Fibroblast of the conjunctiva (primary cell): ENCODE measurements at regions not wholly inside any gene's neighbourhood (a gene's known extent, or its start where the extent isn't known, plus 50 kb on each side); places are given as distances from the start of the nearest gene placed in this dataset.
"Not testable (repeated sequence)": the region's sequence is repeated elsewhere in the genome, so short reads cannot be mapped to it uniquely, and the experiment has no call there.

Experiments
- DNase-seq: peaks from one replicate; pipeline ENCODE4 v3.0.0-alpha.2; 2010; ENCODE audit warnings: low read depth

DNA sequence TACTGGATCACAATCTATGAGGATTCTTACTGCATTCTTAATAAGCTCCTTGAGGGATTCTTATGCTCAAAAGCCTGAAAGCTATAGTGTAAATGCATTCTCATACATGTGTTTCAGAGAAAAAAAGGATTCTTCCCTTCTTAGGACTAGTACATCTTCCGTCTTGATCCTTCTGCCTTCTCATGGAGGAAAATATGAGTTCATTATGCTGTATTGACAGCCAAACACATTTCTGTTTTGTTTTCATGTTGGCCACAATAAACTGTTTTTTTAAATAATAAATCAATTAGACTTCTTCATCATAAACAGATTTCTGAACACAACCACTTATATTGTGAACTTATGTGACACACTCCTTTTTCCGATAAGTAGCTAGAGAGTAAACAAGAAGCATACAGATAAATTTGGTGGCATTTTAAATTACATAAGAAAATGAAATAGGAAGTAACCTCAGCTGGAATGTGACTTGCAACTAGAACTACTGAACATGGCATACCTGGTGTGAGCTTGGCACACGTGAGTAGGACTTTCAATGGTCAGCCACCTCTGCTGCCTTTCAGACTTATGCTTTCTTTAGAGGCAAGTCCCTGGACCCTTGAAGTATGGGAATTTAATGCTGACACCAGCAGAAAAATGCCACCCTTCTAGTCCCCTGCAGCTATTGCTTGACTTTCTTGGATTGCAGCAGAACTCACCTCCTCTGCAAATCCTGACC, 350.4 kb downstream of the BCKDHB start:
- DNase-seq, result no peak

DNA sequence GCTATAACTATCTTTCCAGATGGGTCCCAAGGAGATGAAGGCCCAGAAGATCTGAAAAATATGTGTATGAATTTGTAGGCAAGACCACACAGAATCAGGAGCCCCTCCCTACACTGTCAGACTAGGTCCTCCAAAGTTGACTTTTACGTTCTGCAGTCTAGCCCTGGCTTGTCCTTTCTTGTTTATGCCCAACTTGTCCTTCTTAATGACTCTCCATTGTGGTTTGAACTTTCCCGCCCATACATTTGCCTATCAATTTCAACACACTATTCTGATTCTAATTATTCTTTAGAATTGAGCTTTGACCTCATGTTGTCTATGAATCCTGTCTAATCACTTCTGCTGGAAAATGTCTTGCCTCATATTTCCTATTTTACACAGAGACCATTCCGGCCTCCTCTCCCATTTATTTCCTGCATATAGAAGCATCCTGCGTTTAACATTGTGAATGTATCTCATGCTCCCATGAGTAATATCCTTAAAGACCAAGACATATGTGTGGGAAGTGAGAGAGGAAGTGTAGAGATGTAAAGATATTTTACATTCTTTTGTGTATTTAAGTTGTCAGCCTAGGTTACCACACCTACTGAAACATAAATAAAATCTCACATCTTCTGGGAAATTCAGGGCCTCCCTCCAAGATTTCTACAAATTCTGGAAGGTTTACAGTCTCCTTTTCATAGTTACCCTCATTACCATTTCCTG, 348.3 kb downstream of the BCKDHB start:
- DNase-seq, result no peak

DNA sequence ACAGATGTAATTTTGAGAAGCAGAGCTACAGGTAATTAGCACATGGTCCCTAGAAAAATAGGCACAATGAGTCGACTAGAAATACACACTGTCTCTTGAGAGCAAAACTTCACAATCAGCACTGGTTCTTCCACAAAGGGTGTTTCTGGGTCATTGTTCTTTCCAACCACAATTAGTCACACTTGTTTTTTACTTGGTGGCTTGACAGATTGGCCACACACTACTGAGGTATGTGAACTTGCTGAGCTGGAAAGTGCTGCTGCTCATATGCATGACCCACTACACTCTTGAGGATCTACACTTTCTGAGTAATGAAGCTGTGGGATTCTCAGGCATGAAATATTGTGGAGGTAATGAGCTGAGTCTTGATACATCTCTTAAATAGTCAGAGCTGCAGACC, 347.7 kb downstream of the BCKDHB start:
- peak; percentile 38 for DNase-seq

DNA sequence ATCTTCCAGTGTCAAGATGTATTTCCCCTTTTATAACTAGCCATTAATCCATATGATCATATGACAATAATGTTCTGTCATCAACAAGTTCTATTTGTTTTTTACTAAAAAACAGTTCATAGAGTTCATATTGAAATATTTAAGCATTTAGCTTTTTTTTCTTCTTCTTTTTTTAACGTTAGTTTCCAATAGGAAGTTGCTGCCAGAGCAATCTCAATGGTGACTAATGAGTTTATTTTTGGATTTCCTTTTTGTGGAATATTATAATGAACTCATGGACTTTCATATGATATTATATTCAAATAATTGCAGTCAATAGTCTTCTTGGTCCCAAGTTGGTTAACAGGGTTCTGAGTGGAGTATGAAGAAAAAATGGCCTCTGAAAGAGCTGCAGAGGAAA, 343.3 kb downstream of the BCKDHB start:
- no peak for DNase-seq

DNA sequence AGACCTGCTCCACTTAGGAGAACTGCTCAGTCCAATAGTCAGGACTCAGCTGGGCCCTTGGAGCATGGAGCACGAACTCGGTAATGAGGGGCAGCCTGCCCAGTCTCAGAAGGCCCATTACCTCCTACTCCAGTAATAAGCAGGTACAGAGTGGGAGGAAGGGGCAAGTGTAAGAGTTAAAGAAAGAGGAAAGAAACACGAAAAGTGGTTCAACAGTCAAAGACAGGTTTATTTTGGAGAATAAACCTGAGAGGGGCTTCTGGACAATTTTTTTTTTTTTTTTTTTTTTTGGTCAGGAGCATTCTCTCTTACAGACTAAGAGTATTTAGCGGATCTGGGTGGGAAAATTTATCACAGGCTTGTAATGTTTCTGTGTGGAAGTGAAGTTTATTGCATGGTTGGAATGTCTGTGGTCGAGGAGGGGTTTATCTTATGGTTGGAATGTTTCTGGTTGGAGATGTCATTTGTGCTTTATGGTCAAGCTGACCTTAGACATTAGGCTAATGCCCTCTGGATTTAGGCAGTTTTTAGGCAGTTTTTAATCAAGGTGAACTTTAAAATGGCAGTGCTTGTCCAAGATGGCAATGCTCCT, 340.1 kb downstream of the BCKDHB start:
- no peak for DNase-seq

DNA sequence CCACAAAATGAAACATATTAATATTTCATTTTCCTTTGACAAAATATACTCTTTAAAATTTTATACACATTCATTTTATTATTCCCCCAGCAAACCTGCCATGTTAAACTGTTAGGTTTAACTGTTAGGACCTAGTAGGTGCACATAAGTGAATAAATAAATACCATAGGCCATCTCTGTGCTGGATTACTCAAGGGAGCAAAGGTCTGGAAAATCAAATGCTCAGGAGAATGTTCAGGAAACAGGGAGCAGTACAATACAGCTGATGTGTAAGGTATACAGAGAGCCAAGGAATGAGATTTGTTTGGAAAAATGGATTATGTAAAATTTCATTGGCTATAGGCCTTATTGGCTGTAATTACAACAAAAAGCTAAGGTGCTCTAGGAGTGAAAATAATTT, 339.3 kb downstream of the BCKDHB start:
- no peak for DNase-seq

DNA sequence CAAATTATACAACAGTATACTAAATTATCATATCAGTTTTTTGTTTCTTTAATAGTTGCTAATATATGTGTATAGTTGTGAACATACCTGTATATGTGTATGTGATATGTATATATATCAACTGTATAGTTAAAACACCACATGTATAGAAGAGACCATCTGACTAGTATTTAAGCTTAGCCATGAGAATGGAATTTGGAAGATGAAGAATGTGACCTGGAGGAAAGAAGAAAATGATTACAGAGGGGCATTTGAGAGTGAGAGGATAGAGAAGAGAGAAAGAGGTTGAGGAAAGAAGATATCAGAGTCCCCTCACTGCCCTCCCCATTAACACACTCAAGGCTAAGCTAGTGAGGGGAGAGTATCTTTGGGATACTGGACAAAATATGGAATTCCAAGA, 335.9 kb downstream of the BCKDHB start:
- DNase-seq, result no peak

DNA sequence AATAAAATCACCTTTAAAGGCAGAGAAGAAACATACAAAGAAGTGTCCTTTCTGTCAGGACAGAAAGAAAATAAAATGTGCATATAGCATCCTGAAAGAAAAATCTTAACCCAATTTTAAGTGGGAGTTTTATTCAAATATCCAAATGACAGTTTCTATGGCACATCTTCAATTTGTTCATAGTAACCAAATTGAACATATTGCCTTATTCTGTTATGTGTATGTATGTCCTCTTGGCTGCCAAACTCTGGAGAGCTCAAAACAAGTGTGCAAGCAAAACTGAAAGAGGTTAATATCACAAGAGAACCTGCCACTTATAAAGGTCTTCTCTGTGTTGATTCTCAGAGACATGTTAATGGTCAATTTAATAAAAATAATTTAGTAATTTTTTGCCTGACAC, 334.7 kb downstream of the BCKDHB start:
- no peak for DNase-seq

DNA sequence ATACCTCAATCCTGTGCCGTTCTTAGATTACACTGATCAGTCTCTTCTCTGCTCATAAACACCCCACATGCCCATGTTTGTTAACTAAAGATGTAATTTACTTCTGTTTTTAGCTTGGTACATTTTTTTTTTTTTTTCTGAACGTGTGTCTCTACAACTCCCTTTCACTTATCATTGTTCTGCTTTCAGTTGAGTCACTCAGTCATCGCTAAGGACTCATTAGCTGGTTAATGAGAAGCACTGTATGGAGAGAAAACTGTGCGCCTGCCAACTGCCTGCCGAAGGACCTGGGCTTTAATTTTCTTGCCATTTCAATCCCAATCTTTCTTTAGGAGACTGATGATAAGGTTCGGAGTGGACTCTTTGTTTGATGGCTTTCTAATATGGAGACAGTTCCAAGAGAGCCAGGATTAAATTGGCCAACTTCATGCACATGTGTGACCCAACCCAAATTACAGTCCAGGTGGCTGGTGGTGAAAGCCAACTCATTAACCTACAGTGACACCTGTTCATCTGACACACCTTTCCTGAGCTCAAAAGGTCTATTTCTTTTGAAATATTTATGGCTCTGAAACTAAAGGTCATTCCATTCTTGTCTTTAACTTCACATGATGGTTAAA, 334.1 kb downstream of the BCKDHB start:
- DNase-seq, result no peak

DNA sequence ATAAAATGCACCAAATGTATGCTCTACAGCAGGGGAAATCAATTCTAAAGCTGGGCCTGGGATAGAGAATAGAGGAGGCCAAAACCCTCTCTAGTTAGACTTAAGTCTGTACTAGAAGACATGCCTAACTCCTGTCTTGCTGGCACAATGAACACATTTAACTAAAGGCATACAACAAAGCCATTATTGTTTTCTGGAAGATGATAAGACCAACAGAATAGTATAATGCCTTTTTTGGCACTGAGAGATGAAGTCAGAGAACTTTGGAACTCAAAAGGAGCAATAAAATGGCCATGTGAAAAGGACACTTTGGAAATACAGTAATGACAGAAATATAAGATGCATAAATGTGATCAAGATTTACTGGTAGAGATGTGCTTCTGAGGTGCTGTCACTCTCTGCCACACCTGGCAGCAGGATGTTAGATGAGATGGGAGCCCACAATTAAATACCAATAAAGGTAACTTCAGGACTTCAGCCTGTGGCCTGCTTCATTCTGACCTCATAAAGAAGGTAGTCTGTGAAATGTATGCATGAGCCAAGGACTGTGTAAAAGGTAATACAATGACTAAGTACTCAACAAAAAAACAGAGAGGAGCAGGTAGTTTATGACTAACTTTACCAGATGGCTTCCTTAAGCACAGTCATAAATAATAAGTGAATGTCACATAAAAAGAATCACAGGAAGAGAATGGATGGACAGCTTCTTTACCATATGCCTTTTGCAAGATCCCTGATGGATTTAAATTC, 333.4 kb downstream of the BCKDHB start:
- no peak for DNase-seq

DNA sequence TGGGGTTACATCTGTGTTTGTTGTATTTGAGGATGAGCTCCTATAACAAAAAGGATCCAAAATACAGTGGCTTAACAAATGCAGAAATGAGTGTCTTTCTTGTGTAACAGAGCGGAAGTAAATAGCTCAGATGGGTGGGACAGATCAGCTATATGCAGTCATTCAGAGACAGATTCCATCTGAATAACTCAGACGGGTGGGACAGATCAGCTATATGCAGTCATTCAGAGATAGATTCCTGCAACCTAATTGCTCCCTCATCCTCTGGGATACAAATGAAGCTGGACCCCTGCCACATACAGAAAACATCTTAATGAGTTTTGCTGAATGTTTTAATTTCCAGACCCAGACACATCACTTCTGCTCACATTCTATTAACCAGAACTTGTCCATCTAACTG, 332.3 kb downstream of the BCKDHB start:
- peak; percentile 79 for DNase-seq

DNA sequence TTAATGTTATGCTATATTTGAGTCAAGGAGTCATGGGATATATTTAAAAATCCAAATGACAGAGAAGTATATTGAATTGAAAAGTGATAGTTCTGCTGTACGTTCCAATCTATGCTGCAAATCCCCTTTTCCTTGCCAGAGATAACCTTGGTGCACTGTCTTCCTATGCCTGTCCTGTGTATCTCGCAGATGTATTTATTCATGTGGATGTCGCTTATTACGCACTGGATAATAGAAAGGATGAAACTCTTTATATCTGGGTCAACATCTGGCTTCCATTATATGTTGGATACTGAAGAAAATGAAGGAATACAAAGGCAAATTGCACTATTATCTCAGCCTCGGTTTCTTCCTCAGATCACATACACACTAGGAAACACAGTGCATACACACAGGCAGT, 331.3 kb downstream of the BCKDHB start:
- no peak for DNase-seq

DNA sequence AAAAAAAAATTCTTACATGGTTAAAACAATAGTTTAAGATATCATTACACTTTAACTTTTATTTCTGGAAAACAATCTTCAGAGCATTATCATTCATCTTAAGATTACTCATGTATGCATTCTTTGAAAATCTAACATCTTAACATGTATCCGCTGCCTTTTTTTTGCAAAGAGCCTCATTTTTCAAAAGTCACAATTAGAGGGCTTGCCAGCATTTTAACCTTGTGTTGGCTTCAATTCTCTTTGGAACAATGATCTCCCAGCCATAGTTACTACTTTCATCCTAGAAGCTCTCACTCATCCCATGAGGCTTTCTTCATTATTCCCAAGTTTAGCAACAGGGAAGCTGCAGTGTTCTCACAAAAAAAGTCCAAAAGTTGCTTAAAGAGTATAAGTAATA, 330.8 kb downstream of the BCKDHB start:
- DNase-seq, result no peak

DNA sequence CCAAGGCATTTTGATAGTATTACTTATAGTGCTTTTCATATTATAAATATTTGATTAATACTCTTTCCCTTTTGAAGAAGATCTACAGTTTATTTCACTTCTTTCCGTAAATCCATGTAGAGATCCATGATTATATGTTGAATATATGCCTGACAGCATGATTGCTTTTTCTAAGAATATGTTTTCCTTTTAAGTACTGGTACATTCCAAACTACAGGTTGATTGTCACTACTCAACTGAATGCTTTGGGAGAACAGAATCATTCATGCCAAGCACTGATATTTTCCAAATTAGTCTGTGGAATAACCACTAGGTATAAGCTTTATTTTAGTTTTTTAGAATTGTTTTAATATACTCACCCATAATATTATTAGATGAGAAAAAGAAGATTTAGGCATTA, 330.2 kb downstream of the BCKDHB start:
- no peak for DNase-seq

DNA sequence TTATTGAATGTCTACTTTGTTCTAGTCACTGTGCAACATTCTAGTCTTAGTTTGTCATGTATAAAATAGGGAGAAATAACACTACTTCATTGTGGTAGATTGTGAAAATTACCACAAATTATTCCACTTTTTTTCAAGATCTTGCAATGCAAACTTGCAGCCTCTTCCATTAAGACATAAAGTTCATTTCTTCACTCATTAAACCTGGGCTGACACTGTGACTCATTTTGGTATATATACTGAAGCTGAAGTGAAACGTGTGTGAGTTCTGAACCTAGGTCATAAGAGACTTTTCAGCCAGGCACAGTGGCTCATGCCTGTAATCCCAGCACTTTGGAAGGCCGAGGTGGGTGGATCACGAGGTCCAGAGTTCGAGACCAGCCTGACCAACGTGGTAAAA, 329.0 kb downstream of the BCKDHB start:
- no peak for DNase-seq

DNA sequence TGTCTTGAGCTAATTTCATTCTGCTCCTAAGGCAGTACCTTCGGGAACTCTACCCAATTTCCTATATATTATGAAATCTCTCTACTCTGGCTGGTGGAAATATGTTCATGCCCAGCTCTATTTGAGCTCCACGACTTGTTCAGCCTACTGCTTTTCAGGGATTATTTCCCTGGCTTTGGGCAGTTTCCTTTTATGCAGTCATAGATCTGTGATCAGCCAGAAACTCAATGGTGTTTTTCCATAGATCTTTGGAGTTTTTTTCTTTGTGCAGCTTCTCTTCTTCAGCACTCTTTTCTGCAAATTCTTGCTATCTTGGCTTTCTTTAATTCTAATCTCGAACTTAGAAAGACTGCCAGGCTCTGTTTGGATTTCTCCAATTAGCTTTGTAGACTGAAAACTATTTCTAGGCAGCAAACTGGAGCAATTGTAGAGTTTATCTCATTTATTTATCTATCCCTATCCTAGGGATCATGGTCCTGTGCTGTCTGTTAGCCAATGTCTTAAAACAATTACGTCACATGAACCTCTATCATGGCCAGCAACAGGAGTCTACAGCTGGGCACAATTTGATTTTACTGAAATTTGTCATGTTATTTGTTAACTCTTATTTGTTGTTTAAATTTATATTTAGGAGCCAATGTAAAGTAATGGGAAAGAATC, 328.4 kb downstream of the BCKDHB start:
- no peak for DNase-seq

DNA sequence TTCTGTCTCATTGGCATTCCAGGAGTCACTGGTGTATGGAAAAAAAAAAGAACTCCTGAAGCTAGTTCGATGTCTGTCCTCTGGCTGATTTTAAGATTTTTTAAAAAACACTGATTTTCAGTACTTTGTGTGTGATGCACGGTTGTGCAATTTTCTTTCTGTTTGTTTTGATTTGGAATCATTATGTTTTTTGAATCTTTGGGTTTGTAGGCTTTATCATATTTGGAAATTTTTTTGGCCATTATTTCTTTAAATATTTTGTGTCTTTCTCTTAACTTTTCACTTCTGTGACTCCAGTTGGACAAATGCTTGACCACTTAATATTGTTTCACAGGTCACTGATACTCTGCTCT, 327.2 kb downstream of the BCKDHB start:
- no peak for DNase-seq

DNA sequence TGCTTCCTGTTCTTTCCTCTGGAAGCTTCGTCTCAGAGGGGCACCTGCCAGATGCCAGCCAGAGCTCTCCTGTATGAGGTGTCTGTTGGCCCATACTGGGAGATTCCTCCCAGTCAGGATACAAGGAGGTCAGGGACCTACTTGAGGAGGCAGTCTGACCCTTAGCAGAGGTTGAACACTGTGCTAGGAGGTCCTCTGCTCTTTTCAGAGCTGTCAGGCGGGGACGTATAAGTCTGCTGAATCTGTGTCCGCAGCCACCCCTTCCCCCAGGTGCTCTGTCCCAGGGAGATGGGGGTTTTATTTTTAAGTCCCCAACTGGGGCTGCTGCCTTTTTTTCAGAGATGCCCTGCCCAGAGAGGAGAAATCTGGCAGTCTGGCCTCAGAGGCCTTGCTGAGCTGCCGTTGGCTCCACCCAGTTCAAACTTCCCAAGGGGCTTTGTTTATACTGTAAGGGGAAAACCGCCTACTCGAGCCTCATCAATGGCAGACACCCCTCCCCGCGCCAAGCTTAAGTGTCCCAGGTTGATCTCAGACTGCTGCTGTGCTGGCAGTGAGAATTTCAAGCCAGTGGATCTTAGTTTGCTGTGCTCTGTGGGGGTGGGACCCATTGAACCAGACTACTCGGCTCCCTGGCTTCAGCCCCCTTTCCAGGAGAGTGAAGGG, 326.7 kb downstream of the BCKDHB start:
- no peak for DNase-seq

DNA sequence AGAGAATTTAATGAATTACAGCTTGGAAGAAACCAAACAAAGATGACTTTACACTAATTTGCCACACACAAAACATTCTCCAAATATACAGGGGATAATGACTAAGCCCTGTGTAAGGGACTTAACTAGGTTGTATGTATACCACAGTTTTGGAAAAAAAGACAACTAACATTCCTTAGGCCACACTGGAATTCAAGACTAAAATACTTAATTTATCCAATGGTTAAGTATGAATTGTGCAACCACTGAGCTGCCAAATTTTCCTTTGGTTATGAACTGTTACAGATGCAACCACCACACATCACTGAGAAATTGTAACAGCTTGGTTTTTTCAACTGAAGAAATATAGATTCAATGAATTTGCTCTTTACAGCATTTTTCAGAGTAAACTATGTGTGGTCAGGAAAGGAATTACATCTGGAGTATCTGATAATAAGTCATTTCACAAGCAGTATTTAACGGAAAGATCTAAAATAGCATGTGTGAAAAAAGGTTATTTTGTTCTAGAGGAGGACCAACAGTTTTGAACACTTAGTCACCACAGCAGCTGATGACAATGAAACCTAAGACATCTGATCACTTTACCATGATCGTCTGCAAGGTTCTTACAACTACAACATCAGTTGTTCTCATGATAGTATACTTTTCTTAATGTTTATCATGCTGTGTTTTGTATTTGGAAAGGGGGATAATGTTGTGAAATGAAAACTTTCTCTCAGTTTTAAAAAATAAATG, 318.8 kb downstream of the BCKDHB start:
- peak; percentile 80 for DNase-seq

DNA sequence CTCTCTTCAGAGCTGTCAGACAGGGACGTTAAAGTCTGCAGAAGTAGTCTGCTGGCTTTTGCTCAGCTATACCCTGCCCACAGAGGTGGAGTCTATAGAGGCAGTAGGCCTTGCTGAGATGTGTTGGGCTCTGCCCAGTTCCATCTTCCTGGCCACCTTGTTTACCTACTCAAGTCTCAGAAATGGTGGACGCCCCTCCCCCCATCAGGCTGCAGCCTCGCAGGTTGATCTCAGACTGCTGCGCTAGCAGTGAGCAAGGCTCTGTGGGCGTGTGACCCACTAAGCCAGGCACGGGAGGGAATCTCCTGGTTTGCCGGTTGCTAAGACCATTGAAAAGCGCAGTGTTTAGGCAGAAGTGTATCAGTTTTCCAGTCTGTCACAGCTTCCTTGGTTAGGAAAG, 305.0 kb downstream of the BCKDHB start:
- DNase-seq, result no peak

DNA sequence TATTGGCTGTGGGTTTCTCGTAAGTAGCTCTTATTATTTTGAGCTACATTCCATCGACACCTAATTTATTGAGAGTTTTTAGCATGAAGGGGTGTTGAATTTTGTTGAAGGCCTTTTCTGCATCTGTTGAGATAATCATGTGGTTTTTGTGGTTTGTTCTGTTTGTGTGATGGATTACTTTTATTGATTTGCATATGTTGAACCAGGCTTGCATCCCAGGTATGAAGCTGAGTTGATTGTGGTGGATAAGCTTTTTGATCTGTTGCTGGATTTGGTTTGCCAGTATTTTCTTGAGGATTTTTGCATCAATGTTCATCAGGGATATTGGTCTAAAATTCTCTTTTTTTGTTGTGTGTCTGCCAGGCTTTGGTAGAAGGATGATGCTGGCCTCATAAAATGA, 301.5 kb downstream of the BCKDHB start:
- not testable (repeated sequence) for DNase-seq
